Gastrocnemius medialis (tissue), 4 donors: ENCODE measurements at regions not wholly inside any gene's neighbourhood (a gene's known extent, or its start where the extent isn't known, plus 50 kb on each side); places are given as distances from the start of the nearest gene placed in this dataset.

Experiments
- CTCF ChIP-seq, 5 experiments: fragments of 450-650 bp in 3 of 5; fragments of 200-600 bp in 2 of 5; sonication (generic) in 2 of 5; IDR thresholded peaks in 4 of 5; conservative IDR thresholded peaks in 1 of 5; 1 replicate in 4 of 5; 2 replicates in 1 of 5; pipeline ENCODE4 v1.5.1; 2016 to 2019; ENCODE audit warnings: antibody characterized with exemption in 5 of 5, mild to moderate bottlenecking in 3 of 5, moderate library complexity in 3 of 5
- POLR2A ChIP-seq, 2 donors: fragments of 450-650 bp; IDR thresholded peaks; one replicate each; pipeline ENCODE4 v1.6.1; 2017; ENCODE audit warnings: antibody characterized with exemption in 2 of 2, mild to moderate bottlenecking in 2 of 2, moderate library complexity in 2 of 2

DNA sequence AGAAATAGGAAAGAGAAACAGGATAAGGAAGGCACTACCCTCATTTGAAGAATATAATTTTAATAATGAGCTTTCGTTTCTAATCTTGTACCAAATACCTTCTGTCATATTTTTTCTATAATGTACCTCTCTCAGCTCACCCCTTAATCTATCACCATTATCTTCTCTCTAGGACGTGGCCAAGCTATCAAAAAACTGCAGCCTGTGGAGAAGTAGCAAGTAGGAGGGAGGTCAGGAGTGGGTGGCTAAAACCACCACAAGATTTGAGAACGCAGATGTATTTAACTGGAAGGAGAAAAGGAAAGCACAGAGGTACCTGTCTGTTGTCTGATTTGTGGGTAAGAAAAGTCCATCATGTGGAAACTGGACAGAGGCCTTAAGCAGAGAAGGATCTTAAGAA lies 576.7 kb upstream of the DIPK2B start:
- no peak for TF ChIP-seq CTCF (IDR thresholded peaks at IDR 0.05 in 4 of 5, conservative IDR thresholded peaks at IDR 0.05 in 1 of 5)
- TF ChIP-seq POLR2A (IDR thresholded peaks at IDR 0.05) = no peak
